Erythroblast (primary cell): ENCODE measurements at regions not wholly inside any gene's neighbourhood (a gene's known extent, or its start where the extent isn't known, plus 50 kb on each side); places are given as distances from the start of the nearest gene placed in this dataset.

Source experiments
- GATA1 ChIP-seq: IDR thresholded peaks from 2 replicates; pipeline ENCODE4 v1.6.1; 2011; ENCODE audit warnings: low read depth, mild to moderate bottlenecking, control low read depth, low read length, moderate library complexity
- POLR2A ChIP-seq: IDR thresholded peaks from 2 replicates; pipeline ENCODE4 v1.6.1; 2011; ENCODE audit warnings: mild to moderate bottlenecking, low read length

DNA sequence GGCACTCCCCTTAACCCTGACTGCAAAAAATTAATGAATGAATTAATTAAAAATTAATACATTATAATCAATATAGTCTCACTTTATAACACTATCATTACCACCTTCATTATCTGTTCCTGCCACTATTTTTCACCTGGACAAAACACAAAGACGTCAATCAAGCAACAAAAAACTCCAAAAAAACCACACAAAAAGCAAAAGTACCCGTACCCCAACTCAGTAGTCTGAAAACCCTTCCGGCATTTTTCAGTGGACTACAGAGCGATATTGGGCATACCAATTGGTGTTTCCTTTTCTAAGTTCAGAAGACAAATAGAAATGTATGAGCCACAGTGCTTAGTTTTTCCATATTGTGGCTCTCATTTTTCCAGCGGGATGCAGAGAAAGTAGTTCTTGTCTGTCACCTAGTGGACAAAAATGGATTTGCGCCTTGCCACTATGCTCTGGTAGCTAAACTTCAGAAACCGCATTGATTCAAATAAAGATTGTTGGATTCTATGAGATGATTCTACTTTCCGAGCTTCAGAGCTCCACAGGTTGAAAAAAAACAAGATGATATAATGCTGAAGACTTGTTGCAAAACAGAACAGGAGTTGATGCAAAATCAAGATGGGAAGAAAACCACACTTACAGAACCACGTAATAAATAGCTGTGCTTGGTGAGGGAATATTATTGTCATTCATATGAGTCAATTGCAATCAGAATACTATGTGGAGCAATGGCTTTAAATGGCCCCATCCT, 50.6 kb upstream of the ITGB1 start:
- no peak for TF ChIP-seq POLR2A
- TF ChIP-seq GATA1 = no peak
